Neuronal stem cell (in vitro differentiated cells): ENCODE measurements at regions not wholly inside any gene's neighbourhood (a gene's known extent, or its start where the extent isn't known, plus 50 kb on each side); places are given as distances from the start of the nearest gene placed in this dataset.
A peak's percentile ranks its signal among the peaks of the same experiment; 100 is the strongest.
"Not testable (repeated sequence)": the region's sequence is repeated elsewhere in the genome, so short reads cannot be mapped to it uniquely, and the experiment has no call there.

Experiments used
- DNase-seq: peaks from one replicate; pipeline ENCODE4 v3.0.0-alpha.2; 2013; ENCODE audit warnings: low spot score
- H2AFZ ChIP-seq: one replicate; pipeline ENCODE4 v1.6.1; 2013; ENCODE audit warnings: mild to moderate bottlenecking, low read length, inconsistent platforms
- H2AK5ac ChIP-seq: 2 replicates; pipeline ENCODE4 v1.6.1; 2013; ENCODE audit warnings: low read depth, mild to moderate bottlenecking, inconsistent platforms, low read length, moderate library complexity, mixed read lengths
- H2BK120ac ChIP-seq: 2 replicates; pipeline ENCODE4 v1.6.1; 2013; ENCODE audit warnings: low read depth, mild to moderate bottlenecking, inconsistent platforms, low read length, moderate library complexity, mixed read lengths
- H2BK12ac ChIP-seq: one replicate; pipeline ENCODE4 v1.6.1; 2013; ENCODE audit warnings: low read length, inconsistent platforms
- H2BK15ac ChIP-seq: 2 replicates; pipeline ENCODE4 v1.6.1; 2013; ENCODE audit warnings: mild to moderate bottlenecking, low read length, inconsistent platforms, mixed read lengths
- H2BK5ac ChIP-seq: one replicate; pipeline ENCODE4 v1.6.1; 2013; ENCODE audit warnings: inconsistent platforms, mild to moderate bottlenecking, low read length, moderate library complexity
- H3K14ac ChIP-seq: one replicate; pipeline ENCODE4 v1.6.1; 2013; ENCODE audit warnings: low read length, inconsistent platforms
- H3K18ac ChIP-seq: 2 replicates; pipeline ENCODE4 v1.6.1; 2013; ENCODE audit warnings: low read length, inconsistent platforms
- H3K23ac ChIP-seq: 2 replicates; pipeline ENCODE4 v1.6.1; 2013; ENCODE audit warnings: low read depth, mild to moderate bottlenecking, mixed read lengths, low read length, inconsistent platforms; ENCODE audit not compliant: poor library complexity
- H3K27ac ChIP-seq: replicated peaks from 3 replicates; pipeline ENCODE4 v1.5.1; 2013; ENCODE audit warnings: low read length, inconsistent platforms
- H3K27me3 ChIP-seq, 3 experiments: 2 replicates each; pipeline ENCODE4 v1.6.1; 2013; ENCODE audit warnings: low read length in 3 of 3, mild to moderate bottlenecking in 2 of 3, inconsistent platforms in 1 of 3, low read depth in 1 of 3, mixed read lengths in 1 of 3, moderate library complexity in 1 of 3; ENCODE audit not compliant: control insufficient read depth in 3 of 3, insufficient read depth in 3 of 3
- H3K36me3 ChIP-seq, 2 donors: replicated peaks in 1 of 2; 2 replicates each; pipeline ENCODE4 v1.6.1; 2013; ENCODE audit warnings: low read length in 2 of 2; ENCODE audit not compliant: control insufficient read depth in 2 of 2, insufficient read depth in 2 of 2
- H3K4ac ChIP-seq: 2 replicates; pipeline ENCODE4 v1.6.1; 2013; ENCODE audit warnings: inconsistent platforms, mild to moderate bottlenecking, low read length, moderate library complexity
- H3K4me1 ChIP-seq, 2 donors: 1 replicate in 1 of 2; 2 replicates in 1 of 2; pipeline ENCODE4 v1.6.1; 2013; ENCODE audit warnings: low read length in 2 of 2, low read depth in 1 of 2; ENCODE audit not compliant: control insufficient read depth in 2 of 2, insufficient read depth in 1 of 2
- H3K4me2 ChIP-seq: one replicate; pipeline ENCODE4 v1.6.1; 2013; ENCODE audit warnings: mild to moderate bottlenecking, low read length, inconsistent platforms; ENCODE audit not compliant: insufficient read depth, poor library complexity, severe bottlenecking
- H3K4me3 ChIP-seq, 2 donors: 2 replicates each; pipeline ENCODE4 v1.5.1; 2013; ENCODE audit warnings: low read length in 2 of 2, mild to moderate bottlenecking in 2 of 2, inconsistent platforms in 1 of 2, moderate library complexity in 1 of 2
- H3K79me1 ChIP-seq: one replicate; pipeline ENCODE4 v1.6.1; 2013; ENCODE audit warnings: low read depth, mild to moderate bottlenecking, inconsistent platforms, low read length, moderate library complexity
- H3K9ac ChIP-seq: one replicate; pipeline ENCODE4 v1.6.1; 2013; ENCODE audit warnings: mild to moderate bottlenecking, low read depth, low read length, inconsistent platforms; ENCODE audit not compliant: poor library complexity
- H3K9me3 ChIP-seq, 2 donors: replicated peaks in 1 of 2; 2 replicates each; pipeline versions ENCODE3 to v1.6.1; 2013; ENCODE audit warnings: low read length in 2 of 2, mild to moderate bottlenecking in 2 of 2, inconsistent platforms in 1 of 2, low read depth in 1 of 2, mixed read lengths in 1 of 2, moderate library complexity in 1 of 2; ENCODE audit not compliant: control insufficient read depth in 2 of 2, insufficient read depth in 1 of 2
- H4K8ac ChIP-seq: one replicate; pipeline ENCODE4 v1.6.1; 2013; ENCODE audit warnings: low read depth, mild to moderate bottlenecking, inconsistent platforms, low read length, moderate library complexity
- H4K91ac ChIP-seq: one replicate; pipeline ENCODE4 v1.6.1; 2013; ENCODE audit warnings: low read length, low read depth, mild to moderate bottlenecking, inconsistent platforms; ENCODE audit not compliant: poor library complexity
- WGBS, 2 donors: extraction: QIAGEN DNeasy Blood & Tissue Kit; methylation state at CpG; one replicate each; pipeline ENCODE4 v1.1.7; 2013; ENCODE audit warnings: missing lambda C conversion rate in 2 of 2, mixed read lengths in 1 of 2; ENCODE audit not compliant: insufficient read length in 2 of 2, insufficient replicate concordance in 1 of 2; ENCODE audit errors: extremely low coverage in 2 of 2; 5-methylcytosine and 5-hydroxymethylcytosine counted together

DNA sequence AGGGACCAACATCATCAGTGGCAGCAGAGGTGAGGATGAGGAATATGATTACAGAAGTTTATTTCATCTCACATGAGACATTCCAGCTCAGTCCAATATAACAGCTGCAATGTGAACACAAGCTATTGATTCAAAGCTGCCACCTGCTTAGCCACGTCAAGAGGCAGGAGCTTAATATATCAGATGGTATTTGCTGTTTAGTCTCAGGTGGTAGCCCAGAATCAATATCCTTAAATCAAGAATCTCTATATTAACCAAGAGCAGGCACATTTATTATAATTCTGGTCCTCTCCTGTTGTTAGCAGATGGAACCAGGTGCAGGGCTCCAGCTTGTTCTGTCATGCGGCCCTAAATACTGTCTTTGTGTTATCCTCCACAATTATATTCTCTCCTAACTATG lies 431.6 kb downstream of the ICE1 start:
- H4K91ac ChIP-seq: no peak overlapping the region
- H2BK12ac ChIP-seq: no peak overlapping the region
- WGBS, 2 donors: no CpG with 5 or more reads among the region's 2 CpGs
- no peak overlapping the region for H4K8ac ChIP-seq
- no peak overlapping the region for H3K27ac ChIP-seq
- no peak overlapping the region for H3K18ac ChIP-seq
- H3K9me3 ChIP-seq: no peaks in the 10 kb centered on the region
- no peak overlapping the region for H3K9ac ChIP-seq
- H2AK5ac ChIP-seq: no peak overlapping the region
- no peak overlapping the region for H3K4me3 ChIP-seq
- no peak overlapping the region for H2BK120ac ChIP-seq
- H3K4ac ChIP-seq: no peak overlapping the region
- no peaks in the 10 kb centered on the region for H3K79me1 ChIP-seq
- H2BK5ac ChIP-seq: no peak overlapping the region
- no peak overlapping the region for H2BK15ac ChIP-seq
- H3K23ac ChIP-seq: no peak overlapping the region
- DNase-seq: no peak
- H3K4me2 ChIP-seq: no peak overlapping the region
- H3K27me3 ChIP-seq: no peaks in the 10 kb centered on the region
- no peaks in the 10 kb centered on the region for H3K36me3 ChIP-seq
- H3K4me1 ChIP-seq: no peaks in the 10 kb centered on the region
- H2AFZ ChIP-seq: no peak overlapping the region
- no peak overlapping the region for H3K14ac ChIP-seq

DNA sequence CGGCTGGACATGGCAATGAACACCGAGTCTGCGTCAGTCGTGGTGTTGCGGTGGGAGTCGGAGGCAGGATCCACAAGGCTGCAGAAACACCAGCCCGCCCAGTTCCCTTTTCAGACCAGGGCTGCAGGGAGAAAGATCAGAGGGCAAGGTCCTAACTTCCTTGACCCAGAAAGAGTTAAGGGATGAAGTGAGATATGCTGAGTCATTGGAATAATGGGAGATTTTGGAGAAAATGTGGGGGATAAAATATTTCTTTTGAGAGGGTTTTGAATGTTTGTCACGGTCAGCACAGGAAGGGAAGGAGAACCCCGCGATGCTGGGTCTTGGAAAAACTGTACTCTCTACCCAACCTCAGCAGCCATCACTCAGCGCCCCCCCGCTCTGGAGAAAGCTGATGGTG lies 416.0 kb downstream of the ICE1 start:
- H2BK12ac ChIP-seq: no peak overlapping the region
- H3K9ac ChIP-seq: no peak overlapping the region
- no peak overlapping the region for H2AFZ ChIP-seq
- no peak overlapping the region for H3K4ac ChIP-seq
- H3K4me1 ChIP-seq: no peaks in the 10 kb centered on the region
- no peak overlapping the region for H3K4me2 ChIP-seq
- no peaks in the 10 kb centered on the region for H3K79me1 ChIP-seq
- H3K14ac ChIP-seq: peak overlapping the region; percentile 78
- no peaks in the 10 kb centered on the region for H3K36me3 ChIP-seq
- no peak overlapping the region for H3K4me3 ChIP-seq
- H3K9me3 ChIP-seq: no peaks in the 10 kb centered on the region
- no peaks in the 10 kb centered on the region for H3K27me3 ChIP-seq
- no peak overlapping the region for H3K27ac ChIP-seq
- H4K91ac ChIP-seq: no peak overlapping the region
- peak overlapping the region; percentile 33 for H3K18ac ChIP-seq
- H4K8ac ChIP-seq: no peak overlapping the region
- H2AK5ac ChIP-seq: no peak overlapping the region
- DNase-seq: no peak
- no peak overlapping the region for H2BK120ac ChIP-seq
- H2BK15ac ChIP-seq: no peak overlapping the region
- WGBS, 2 donors: 100% methylated on average over 1 of the region's 12 CpGs; no CpG with 5 or more reads in 1 of the 2 donors
- no peak overlapping the region for H2BK5ac ChIP-seq
- no peak overlapping the region for H3K23ac ChIP-seq

DNA sequence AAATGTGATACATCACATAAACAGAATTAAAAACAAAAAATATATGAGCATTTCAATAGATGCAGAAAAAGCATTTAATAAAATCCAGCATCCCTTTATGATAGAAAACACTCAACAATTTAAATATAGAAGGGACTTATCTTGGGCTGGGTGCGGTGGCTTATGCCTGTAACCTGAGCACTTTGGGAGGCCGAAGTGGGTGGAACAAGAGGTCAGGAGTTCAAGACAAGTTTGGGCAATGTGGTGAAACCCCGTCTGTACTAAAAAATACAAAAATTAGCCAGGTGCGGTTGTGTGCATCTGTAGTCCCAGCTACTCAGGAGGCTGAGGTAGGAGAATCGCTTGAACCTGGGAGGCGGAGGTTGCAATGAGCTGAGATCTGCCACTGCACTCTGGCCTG lies 409.1 kb downstream of the ICE1 start:
- H2BK5ac ChIP-seq, H3K4me2 ChIP-seq, H2AK5ac ChIP-seq, H3K79me1 ChIP-seq, H3K9me3 ChIP-seq, H3K9ac ChIP-seq, H3K36me3 ChIP-seq, H3K27me3 ChIP-seq, H2BK15ac ChIP-seq, H2AFZ ChIP-seq, H4K91ac ChIP-seq, H4K8ac ChIP-seq, H2BK12ac ChIP-seq, H3K4me3 ChIP-seq, H3K23ac ChIP-seq, H3K4ac ChIP-seq, H3K4me1 ChIP-seq, H2BK120ac ChIP-seq, DNase-seq, H3K14ac ChIP-seq, H3K27ac ChIP-seq, H3K18ac ChIP-seq: not testable (repeated sequence)
- no CpG with 5 or more reads among the region's 6 CpGs for WGBS, 2 donors

DNA sequence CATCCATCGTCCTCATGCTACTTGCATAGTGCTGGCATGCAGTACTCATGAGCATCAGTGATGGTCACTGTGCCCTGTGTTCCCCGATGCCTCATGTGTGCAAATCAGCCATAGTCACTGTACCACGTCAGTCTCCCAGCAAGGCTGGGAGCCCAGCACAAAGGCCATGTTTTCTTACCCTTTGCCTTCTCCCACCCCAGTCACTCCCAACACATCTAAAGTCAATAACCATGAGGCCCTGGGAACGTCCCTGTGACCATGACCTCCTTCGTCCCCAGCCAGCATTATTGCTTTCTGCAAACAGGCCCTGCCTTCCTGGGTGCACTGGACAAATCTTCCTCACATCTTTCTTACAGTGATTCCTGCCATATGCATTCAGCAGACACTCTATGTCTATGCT lies 406.1 kb downstream of the ICE1 start:
- Histone ChIP-seq H4K91ac (no peak overlapping the region), H2AK5ac (no peak overlapping the region), H2BK12ac (no peak overlapping the region), H3K79me1 (no peaks in the 10 kb centered on the region), H3K4ac (no peak overlapping the region), H3K14ac (no peak overlapping the region), H3K27me3 (no peaks in the 10 kb centered on the region), H3K9ac (no peak overlapping the region), H2BK120ac (no peak overlapping the region), H3K4me3 (peak overlapping the region in 1 of 2 donors; percentile 38), H3K4me1 (no peaks in the 10 kb centered on the region), H2BK15ac (no peak overlapping the region), H3K36me3 (no peaks in the 10 kb centered on the region), H3K23ac (no peak overlapping the region), H2AFZ (no peak overlapping the region), H3K27ac (no peak overlapping the region), H2BK5ac (no peak overlapping the region), H3K4me2 (no peak overlapping the region), H3K9me3 (no peaks in the 10 kb centered on the region), H3K18ac (no peak overlapping the region), H4K8ac (no peak overlapping the region)
- no peak for DNase-seq
- no CpG with 5 or more reads among the region's 5 CpGs for WGBS, 2 donors
